ENCODE measurements at regions not wholly inside any gene's neighbourhood (a gene's known extent, or its start where the extent isn't known, plus 50 kb on each side); places are given as distances from the start of the nearest gene placed in this dataset.
A peak's percentile ranks its signal among the peaks of the same experiment; 100 is the strongest.
"Not testable (repeated sequence)": the region's sequence is repeated elsewhere in the genome, so short reads cannot be mapped to it uniquely, and the experiment has no call there.

DNA sequence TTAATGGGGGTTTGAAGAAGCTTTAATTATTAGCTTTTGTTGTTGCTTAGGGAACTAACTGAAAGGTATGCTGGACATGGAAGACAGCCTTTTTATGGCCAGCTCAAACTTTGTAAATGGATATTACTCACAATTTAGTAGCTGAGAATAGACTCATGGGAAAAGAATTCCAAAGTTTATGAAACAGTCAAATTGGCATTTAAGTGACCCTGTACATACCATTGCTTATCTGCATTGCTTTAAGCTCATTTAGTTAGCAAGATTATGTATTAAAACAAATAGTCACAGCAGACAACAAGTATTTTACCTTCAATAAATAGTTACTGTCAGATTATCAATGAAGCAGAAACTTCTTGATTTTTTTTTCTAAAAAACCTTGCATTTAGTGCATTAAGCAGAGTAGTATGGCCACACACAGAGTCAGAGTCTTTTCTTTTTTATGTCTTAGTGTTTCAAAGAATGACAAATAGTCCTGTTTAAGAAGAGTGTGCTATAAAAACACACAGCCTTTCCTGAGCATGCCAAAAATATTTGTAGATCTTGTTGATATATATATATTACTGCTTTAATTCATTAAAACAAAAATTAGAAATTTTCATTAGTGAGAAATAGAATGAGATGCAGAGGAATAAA lies 102.2 kb downstream of the TTC6 start:
- peaks cover 22% of the 10 kb centered on the region for H3K4me1 ChIP-seq (replicated peaks)
- peak overlapping the region; percentile 74 for H3K27ac ChIP-seq
- no peak overlapping the region for H3K4me3 ChIP-seq
- H3K27me3 ChIP-seq (replicated peaks), result no peaks in the 10 kb centered on the region
- DNase-seq (ENCODE audit: low read depth in 1 of 2, low spot score in 2 of 2), result peak in 1 of 2 experiments; percentile 79
- no peaks in the 10 kb centered on the region for H3K9me3 ChIP-seq (replicated peaks)
- no peaks in the 10 kb centered on the region for H3K36me3 ChIP-seq

DNA sequence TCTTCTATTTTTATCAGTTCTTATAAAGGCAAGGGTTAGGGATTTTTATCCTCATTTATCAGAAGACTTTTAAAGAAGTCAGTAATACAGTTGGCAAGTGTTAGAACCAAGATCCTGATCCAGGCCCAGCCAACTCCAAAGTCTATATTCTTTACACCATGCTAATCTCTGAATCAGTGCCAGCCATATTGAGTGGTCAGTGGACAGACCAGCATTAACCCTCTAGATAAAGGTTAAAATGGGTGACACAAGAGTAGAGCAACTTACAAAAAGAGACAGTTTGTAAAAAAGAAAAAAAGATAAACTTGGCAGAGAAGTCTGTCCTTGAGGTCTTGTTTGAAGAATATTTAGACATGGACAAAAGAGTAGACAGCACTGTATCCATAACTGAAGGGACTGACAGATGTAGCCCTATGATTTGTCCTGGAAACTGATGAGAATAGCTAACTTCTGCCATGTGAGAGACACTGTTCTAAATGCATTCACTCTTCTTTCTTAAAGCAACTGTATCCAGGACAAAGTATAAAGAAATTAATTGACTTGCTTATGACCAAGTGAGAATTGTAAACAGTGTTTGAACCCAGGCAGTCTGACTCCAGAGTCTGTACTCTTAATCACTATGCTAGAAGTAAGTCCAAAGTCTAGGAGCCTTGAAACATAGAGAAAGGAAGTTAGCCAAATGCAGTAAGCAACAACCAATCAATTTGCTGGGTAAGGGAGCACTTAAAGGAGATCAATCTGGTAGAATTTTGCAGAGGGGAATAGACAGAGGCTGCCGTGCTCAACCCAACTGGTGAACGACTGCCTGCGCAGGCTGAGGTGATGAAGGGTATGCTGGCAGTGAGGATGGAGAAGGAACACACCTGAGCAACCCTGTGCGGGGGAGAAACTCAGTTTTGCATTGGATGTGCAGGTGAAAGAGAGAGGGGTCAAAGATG lies 103.7 kb downstream of the TTC6 start:
- Histone ChIP-seq H3K27ac (peak overlapping the region; percentile 74; the same call in 1 of the 2 replicates), H3K4me1 (replicated peaks) (peaks cover 22% of the 10 kb centered on the region), H3K4me3 (no peak overlapping the region), H3K36me3 (no peaks in the 10 kb centered on the region), H3K27me3 (replicated peaks) (no peaks in the 10 kb centered on the region), H3K9me3 (replicated peaks) (no peaks in the 10 kb centered on the region)
- DNase-seq (ENCODE audit: low read depth in 1 of 2, low spot score in 2 of 2), result no peak

DNA sequence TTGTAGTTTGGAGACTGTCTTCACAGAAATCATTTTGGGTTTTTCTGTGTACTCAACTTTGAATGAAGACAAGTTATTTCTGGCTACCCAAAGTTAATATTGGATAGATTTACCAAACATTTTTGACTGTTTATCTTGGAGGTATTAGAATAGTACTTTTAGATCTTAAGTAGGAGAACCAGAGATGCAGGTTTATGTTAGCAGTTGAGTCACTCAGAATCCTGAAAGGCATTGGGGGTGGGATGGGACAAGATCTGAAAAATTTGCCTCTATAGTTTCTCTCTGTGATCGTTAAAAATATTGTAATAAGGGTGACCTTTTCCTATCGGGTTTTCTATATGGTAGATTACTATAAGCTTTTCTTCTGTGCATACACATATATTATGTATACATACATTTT lies 112.3 kb downstream of the TTC6 start:
- H3K36me3 ChIP-seq, result no peaks in the 10 kb centered on the region
- no peaks in the 10 kb centered on the region for H3K27me3 ChIP-seq (replicated peaks)
- H3K4me1 ChIP-seq (replicated peaks), result peaks cover 13% of the 10 kb centered on the region
- no peak overlapping the region; the same call in 1 of the 2 replicates for H3K27ac ChIP-seq
- no peak overlapping the region for H3K4me3 ChIP-seq
- no peaks in the 10 kb centered on the region for H3K9me3 ChIP-seq (replicated peaks)
- DNase-seq (ENCODE audit: low read depth in 1 of 2, low spot score in 2 of 2), result no peak

DNA sequence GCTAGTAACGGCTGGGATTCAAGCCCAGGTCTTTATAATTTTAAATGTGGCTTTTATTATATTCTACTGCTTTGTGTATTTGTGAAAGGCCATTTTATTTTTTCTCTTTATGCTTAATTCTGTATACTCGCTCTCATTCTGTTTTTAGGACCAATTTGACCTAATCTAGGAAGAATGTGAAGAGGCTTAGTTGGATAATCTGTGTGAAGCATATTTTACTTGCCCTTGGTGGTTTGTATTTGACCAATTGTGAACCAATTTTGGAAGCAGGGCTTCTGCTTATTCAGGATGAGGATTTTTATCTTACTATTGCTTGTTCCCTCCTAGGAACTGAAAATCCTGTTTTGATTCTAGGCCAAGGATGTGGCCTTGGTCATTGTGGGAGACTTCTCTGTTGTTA lies 113.1 kb downstream of the TTC6 start:
- H3K27ac ChIP-seq, result peak overlapping the region; percentile 18
- peaks cover 13% of the 10 kb centered on the region for H3K4me1 ChIP-seq (replicated peaks)
- H3K4me3 ChIP-seq, result no peak overlapping the region
- H3K36me3 ChIP-seq, result no peaks in the 10 kb centered on the region
- DNase-seq (ENCODE audit: low read depth in 1 of 2, low spot score in 2 of 2), result peak in 1 of 2 experiments; percentile 34
- H3K9me3 ChIP-seq (replicated peaks), result no peaks in the 10 kb centered on the region
- no peaks in the 10 kb centered on the region for H3K27me3 ChIP-seq (replicated peaks)

DNA sequence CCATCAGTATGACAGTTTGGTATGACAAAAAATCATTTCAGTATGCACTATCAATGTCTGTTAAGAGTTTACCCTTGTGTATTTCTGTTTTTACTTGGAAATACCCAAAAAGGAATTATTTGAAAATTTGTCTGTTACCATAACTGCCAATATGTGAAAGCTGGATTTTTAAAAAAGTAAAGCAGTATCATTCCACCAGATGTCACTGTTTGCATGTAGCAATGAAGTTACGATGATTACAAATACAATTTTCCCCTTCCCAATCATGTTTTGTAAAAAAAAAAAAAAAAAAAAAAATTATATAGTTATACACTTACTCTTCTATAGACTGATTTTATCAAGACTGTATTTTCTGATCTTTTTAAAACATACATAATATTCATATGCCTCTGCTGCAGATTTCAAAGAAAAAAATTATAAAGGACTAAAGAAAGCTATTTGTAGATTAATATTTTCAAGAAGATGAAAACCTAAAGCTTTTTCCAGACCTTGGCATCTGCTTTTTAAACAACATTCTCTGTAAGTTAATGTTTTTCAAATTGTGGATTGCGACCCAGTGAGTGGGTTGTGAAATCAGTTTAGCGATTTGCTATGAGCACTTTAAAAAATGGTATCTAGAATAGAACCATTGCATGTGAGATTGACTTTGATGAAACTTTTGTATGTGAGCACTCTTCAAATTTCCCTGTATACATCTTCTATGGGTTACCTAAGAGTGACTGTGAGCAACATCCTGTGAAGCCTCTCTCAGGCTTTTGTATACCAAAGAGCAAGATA lies 114.2 kb downstream of the TTC6 start:
- Histone ChIP-seq H3K27me3 (replicated peaks) (no peaks in the 10 kb centered on the region), H3K9me3 (replicated peaks) (no peaks in the 10 kb centered on the region), H3K4me1 (replicated peaks) (peaks cover 13% of the 10 kb centered on the region), H3K4me3 (no peak overlapping the region), H3K36me3 (no peaks in the 10 kb centered on the region), H3K27ac (peak overlapping the region; percentile 18)
- DNase-seq (ENCODE audit: low read depth in 1 of 2, low spot score in 2 of 2), result no peak

DNA sequence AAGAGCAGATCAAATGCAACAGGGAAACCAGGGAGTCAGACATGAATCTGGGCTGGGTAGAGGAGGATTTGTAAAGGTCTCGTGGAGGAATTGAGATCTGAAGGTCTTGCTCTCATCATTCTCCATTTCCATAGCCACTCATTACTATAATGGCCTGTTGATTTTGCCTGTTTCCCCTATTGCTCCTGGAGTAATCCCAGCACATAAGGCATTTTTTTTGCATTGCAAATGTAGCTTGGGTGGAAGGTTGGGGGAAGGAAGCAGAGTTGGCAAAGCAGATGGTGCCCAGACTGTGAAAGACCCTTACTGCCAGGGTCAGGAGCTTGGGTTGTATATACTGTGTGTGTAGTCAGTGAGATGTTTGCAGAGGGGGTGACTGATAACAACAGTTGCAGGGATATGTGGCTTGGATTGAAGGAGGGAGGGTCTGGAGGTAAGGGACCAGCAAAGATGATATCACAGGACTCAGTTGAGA lies 116.0 kb downstream of the TTC6 start:
- H3K27me3 ChIP-seq (replicated peaks), result no peaks in the 10 kb centered on the region
- H3K27ac ChIP-seq, result no peak overlapping the region
- H3K36me3 ChIP-seq, result no peaks in the 10 kb centered on the region
- no peak for DNase-seq (ENCODE audit: low read depth in 1 of 2, low spot score in 2 of 2)
- no peaks in the 10 kb centered on the region for H3K9me3 ChIP-seq (replicated peaks)
- peaks cover 13% of the 10 kb centered on the region for H3K4me1 ChIP-seq (replicated peaks)
- H3K4me3 ChIP-seq, result no peak overlapping the region

DNA sequence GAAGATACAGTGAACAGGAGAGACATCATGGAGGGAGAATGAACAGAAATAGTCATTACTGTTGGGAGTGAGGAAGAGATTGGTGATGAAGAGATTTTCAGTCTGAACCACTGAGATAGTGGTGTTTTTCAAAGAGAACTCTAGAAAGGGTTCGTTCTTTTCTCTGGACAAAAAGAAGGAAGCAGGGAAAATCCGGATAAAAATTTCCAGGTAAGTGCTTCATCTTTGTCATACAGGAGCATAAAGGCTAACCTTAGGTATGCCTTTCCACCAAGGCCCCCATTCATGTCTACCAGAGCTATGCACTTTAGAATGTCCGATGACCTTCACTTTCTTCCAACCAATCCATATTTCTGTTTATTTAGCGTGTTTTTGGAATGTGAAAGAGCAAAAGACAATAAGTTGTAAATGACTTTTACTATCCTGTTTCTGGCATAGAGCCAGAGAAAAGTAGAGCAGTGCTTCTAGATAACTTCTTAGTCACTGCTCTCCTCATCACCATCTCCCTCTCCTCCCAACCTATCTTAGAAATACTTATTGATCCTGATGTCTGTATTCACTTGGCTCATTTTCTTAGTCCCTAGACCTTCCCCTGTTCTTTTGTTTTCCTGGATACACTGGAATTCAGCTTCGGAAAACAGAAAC lies 116.5 kb downstream of the TTC6 start:
- H3K27ac ChIP-seq, result no peak overlapping the region

DNA sequence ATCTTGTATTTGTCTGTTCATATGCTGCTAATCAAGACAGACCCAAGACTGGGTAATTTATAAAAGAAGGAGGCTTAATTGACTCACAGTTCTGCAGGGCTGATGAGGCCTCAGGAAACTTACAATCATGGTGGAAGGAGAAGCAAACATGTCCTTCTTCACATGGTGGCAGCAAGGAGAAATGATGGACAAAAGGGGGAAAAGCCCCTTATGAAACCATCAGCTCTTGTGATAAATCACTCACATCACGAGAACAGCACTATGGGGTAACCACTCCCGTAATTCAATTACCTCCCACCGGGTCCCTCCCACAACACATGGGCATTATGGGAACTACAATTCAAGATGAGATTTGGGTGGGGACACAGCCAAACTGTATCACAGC lies 117.0 kb downstream of the TTC6 start:
- not testable (repeated sequence) for H3K4me3 ChIP-seq; H3K27ac ChIP-seq; H3K36me3 ChIP-seq; H3K9me3 ChIP-seq (replicated peaks); DNase-seq (ENCODE audit: low read depth in 1 of 2, low spot score in 2 of 2); H3K27me3 ChIP-seq (replicated peaks)
- peaks cover 13% of the 10 kb centered on the region for H3K4me1 ChIP-seq (replicated peaks)

More for the DNA sequence above, 116.5 kb downstream of the TTC6 start:
- no peaks in the 10 kb centered on the region for H3K36me3 ChIP-seq
- no peak overlapping the region for H3K4me3 ChIP-seq
- DNase-seq (ENCODE audit: low read depth in 1 of 2, low spot score in 2 of 2), result no peak
- H3K4me1 ChIP-seq (replicated peaks), result peaks cover 13% of the 10 kb centered on the region
- no peaks in the 10 kb centered on the region for H3K9me3 ChIP-seq (replicated peaks)
- no peaks in the 10 kb centered on the region for H3K27me3 ChIP-seq (replicated peaks)

DNA sequence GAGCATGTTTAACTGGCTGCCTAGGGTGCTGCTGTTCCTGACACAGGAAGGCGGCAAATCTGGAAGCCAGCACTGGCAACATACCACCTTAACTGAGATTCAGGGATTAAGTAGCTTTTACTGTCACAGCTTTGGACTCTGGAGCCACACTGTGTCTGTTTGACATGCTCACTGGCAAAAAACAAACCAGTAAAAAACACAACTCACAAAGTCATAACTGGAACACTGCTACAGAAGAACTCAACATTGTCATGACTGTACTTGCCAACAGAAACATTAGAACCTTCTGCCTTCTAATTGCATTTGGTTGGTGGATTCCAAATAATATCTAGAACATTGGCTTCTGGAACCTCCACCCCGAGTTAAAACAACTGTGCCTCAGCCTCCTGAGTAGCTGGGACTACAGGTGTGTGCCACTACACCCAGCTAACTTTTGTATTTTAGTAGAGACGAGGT lies 117.6 kb downstream of the TTC6 start:
- H3K4me3 ChIP-seq, result no peak overlapping the region
- H3K9me3 ChIP-seq (replicated peaks), result no peaks in the 10 kb centered on the region
- no peak for DNase-seq (ENCODE audit: low read depth in 1 of 2, low spot score in 2 of 2)
- H3K27ac ChIP-seq, result no peak overlapping the region
- no peaks in the 10 kb centered on the region for H3K36me3 ChIP-seq
- H3K27me3 ChIP-seq (replicated peaks), result no peaks in the 10 kb centered on the region
- peaks cover 10% of the 10 kb centered on the region for H3K4me1 ChIP-seq (replicated peaks)

DNA sequence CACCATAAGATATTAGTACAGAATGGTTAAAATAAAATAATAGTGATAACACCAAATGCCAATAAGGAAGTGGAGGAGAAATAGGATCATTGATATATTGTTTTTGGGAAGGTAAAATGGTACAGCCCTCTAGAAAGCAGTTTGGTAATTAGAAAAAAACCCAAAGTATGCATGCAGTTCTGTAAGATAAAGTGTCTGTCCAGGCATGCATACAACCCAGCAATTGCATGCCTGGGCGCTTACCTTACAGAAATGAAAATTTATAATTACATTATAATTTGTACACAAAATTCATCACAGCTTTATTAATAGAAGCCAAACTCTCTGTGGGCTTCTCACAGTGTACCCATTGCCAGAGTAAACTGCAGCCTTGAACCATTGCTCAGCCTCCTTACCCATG lies 124.7 kb downstream of the TTC6 start:
- Histone ChIP-seq H3K4me3 (no peak overlapping the region), H3K36me3 (no peaks in the 10 kb centered on the region), H3K4me1 (replicated peaks) (no peaks in the 10 kb centered on the region), H3K9me3 (replicated peaks) (no peaks in the 10 kb centered on the region), H3K27ac (no peak overlapping the region), H3K27me3 (replicated peaks) (no peaks in the 10 kb centered on the region)
- no peak for DNase-seq (ENCODE audit: low read depth in 1 of 2, low spot score in 2 of 2)

DNA sequence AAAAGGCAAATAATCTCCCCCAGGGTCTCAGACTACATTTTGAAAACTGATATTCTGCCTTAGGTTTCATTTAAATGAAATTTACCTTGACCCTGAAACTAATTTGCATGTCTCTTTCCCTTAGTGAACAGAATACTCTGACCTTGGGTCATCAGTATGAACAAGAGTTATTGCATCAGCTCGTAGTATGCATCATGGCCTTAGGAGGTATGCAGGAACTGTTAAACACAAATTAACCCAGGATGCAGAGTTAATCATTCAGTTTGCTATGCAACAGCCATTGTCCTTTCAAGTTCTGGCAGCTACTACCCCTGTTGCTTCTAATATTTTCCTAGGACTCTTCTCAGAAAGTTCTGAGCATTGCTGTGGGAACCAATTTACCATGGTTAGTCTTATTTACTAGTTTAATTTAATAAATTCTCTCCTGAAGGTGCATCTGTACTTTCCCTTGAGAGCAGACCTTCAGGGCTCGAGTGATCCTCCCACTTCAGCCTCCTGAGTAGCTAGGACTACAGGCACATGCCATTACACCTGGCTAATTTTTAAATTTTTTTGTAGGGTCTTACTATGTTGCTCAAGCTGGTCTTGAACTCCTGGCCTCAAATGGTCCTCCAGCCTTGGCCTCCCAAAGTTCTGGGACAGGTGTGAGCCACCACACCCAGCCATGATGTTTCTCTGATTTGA lies 126.7 kb downstream of the TTC6 start:
- H3K27me3 ChIP-seq (replicated peaks), result no peaks in the 10 kb centered on the region
- H3K9me3 ChIP-seq (replicated peaks), result no peaks in the 10 kb centered on the region
- H3K4me3 ChIP-seq, result no peak overlapping the region
- no peak overlapping the region for H3K27ac ChIP-seq
- DNase-seq (ENCODE audit: low read depth in 1 of 2, low spot score in 2 of 2), result no peak
- no peaks in the 10 kb centered on the region for H3K36me3 ChIP-seq
- H3K4me1 ChIP-seq (replicated peaks), result no peaks in the 10 kb centered on the region

DNA sequence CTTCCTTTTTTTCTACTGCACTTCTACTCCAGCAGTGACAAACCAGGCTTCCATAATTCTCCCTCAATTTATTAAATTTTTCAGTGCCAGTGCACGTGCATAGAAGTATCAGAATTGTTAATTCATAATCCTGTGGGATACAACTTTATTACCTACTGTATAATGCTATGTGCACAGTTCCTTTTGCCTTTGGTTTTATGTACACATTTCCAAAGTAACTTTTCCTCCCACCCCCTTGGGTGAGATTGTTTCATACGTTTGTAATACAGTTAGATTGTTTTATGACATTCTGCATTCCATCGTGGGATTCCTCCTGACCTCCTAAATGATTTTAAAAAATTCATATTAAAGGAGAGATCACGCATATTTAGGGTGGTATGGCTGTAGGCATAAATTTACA lies 128.1 kb downstream of the TTC6 start:
- Histone ChIP-seq H3K36me3 (no peaks in the 10 kb centered on the region), H3K27ac (no peak overlapping the region), H3K9me3 (replicated peaks) (no peaks in the 10 kb centered on the region), H3K4me3 (no peak overlapping the region), H3K4me1 (replicated peaks) (no peaks in the 10 kb centered on the region), H3K27me3 (replicated peaks) (no peaks in the 10 kb centered on the region)
- no peak for DNase-seq (ENCODE audit: low read depth in 1 of 2, low spot score in 2 of 2)

DNA sequence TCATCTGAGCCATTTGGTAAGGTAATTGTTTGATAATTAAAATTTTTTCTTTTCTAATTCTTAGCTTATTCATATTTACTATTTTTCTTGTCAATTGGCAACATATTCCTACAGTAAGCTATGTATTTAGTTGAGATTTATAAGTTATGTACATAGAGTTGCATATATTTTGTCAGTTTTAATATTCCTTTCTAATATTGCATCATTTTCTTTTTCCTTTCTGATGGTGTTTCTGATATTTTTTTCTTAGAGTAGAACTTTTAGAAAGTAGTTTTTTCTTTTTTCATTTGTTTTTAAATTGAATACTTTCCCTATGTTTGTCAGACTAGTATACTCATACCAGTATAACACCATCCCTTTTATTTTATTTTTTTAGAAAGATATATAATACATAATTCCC lies 131.3 kb downstream of the TTC6 start:
- Histone ChIP-seq H3K27ac (no peak overlapping the region), H3K4me3 (no peak overlapping the region), H3K27me3 (replicated peaks) (no peaks in the 10 kb centered on the region), H3K36me3 (no peaks in the 10 kb centered on the region), H3K4me1 (replicated peaks) (no peaks in the 10 kb centered on the region), H3K9me3 (replicated peaks) (no peaks in the 10 kb centered on the region)
- DNase-seq (ENCODE audit: low read depth in 1 of 2, low spot score in 2 of 2), result no peak

Measured in SJSA1 (cell line).